ENCODE measurements at regions not wholly inside any gene's neighbourhood (a gene's known extent, or its start where the extent isn't known, plus 50 kb on each side); places are given as distances from the start of the nearest gene placed in this dataset.

DNA sequence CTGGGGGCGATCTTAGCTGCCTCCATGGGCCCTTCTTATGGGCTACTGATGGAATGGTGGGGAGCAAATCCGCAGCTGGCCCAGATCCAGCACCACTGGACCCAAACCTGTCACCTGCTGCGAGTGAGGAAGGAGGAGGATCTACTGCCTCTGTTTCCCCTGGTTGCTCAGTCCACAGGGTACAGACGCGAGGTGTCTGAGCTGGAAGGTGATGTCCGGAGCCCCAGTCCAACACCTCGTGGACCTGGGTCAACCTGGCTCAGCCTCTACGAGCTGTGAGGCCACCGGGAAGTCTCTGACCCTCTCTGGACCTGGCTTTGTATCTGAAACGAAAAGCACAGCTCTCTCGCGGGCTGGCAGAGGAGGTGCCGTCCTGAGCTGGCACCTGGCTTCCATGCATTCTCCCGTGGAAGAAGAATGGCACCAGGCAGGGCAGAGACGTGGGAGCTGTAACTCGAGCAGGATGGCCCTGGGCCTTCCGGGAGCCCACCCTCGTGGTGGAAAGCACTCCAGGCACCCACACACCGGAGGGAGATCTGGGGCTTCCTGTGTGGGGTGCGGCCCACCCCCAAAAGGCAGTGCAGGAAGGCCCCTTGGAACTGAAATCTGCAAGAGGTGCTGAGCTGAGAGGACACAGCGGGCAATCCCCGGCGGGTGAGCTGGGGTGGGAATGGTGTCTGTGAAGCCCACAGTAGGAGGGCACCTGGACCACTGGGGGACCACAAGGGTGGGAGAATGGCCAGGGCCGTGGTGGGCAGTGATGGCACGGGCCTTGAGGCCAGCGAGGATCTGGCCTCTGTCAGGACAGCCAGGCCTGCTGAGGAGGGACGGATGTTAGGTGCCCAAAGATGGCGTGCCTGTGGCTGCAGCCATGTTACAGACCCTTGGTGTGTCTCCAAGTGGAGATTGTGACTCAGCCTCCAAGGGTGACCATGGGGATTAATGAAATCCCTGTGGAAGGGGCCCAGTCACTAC, 133.4 kb downstream of the OLFM1 start:
- DNase-seq = no peak

DNA sequence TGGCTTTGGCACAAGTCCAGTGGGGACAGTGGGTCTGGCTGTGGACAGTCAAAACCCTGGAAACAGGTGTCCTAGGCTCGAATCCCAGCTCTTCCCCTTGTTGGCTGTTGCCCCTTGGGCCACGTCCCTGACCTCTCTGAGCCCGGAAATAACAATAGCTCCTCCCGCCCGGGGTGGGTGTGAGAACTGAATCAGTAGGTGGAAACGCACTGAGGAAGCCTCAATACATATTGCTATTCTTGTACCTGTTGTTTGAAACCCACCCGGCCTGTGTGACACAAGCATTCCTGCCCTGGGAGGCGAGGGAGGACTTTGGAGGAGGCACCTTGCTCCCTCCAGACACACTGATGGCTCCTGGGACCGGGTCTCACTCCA, 134.1 kb downstream of the OLFM1 start:
- DNase-seq = no peak

DNA sequence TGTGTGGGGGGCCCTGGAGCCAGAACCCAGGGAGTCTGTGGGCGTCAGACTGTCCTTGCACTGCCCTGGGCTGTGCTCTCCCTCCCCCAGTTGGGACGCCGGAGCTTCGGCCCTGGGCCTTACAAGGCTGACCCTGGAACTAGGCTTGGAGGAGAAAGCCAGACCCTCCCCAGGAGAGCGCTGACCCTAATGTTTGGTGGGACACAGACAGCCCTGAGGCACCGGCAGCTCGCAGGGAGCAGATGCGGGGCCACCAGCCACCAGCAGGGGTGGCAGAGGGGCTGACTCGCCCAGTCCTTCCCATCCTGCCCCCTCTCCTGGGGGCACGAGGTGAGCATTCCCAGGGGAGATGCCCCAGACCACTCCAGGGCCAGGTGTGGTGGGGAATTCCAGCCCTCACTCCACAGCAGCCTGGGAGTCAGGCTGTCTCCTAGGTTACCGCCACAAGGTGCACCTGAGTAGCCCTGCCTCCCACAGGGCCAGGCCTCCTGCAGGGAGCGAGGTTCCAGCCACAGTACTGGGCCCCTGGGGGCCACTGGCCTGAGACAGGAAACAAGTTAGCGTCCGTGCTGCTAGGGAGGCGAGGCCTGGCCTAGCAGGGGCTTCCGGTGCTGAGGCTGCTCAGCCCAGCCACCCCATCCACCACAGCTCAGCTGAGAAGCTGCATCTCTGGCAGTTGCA, 134.6 kb downstream of the OLFM1 start:
- no peak for DNase-seq

- no peak for DNase-seq
These were observed 135.7 kb downstream of the OLFM1 start for GRCh38 chr9:135222881-135223760.

GRCh38 chr9:135223831-135224230, 136.4 kb downstream of the OLFM1 start:
- DNase-seq = no peak

- DNase-seq = no peak
These were observed 136.9 kb downstream of the OLFM1 start for GRCh38 chr9:135224286-135224877.

GRCh38 chr9:135224921-135225541, 137.6 kb downstream of the OLFM1 start:
- DNase-seq = no peak

GRCh38 chr9:135225619-135226228, 138.3 kb downstream of the OLFM1 start:
- no peak for DNase-seq

GRCh38 chr9:135226369-135227050, 139.0 kb downstream of the OLFM1 start:
- no peak for DNase-seq

GRCh38 chr9:135227641-135228251, 140.3 kb downstream of the OLFM1 start:
- DNase-seq = no peak

GRCh38 chr9:135228345-135228982, 141.0 kb downstream of the OLFM1 start:
- DNase-seq = no peak

GRCh38 chr9:135228983-135229625, 141.6 kb downstream of the OLFM1 start:
- no peak for DNase-seq

DNA sequence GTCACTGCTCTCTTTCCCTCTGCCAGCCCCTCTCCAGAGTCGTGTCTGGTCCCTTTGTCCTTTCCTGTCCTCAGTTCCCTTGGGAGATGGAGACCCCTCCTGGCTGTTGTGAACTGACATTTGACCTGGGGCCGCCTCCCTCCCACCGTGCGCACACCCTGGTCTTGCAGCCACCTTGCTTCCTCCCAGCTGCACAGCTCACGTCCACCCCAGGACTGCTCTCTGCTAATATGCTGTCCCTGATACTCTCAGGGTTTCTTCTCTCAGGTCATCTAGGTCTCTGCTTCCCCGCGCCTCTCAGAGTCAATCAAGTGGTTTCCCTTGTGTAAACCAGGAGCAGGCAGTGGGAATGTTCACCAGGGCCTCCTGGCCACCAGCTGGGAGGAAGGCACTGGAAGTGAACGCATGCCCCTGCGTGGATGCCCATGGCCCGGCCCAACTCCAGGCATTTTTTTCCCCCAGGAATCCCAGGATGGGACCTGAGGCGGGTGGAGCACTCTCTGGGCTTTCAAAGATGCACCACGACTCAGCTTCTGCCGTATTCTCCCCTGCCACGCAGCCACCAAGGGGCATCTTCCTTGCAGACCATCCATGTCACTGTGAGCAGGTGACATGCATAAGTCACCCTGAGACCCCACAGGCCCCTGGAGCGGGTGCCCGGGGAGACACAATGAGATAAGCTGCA, 142.4 kb downstream of the OLFM1 start:
- no peak for DNase-seq

GRCh38 chr9:135230386-135230765, 142.9 kb downstream of the OLFM1 start:
- no peak for DNase-seq

GRCh38 chr9:135230817-135231520, 143.5 kb downstream of the OLFM1 start:
- DNase-seq = no peak

GRCh38 chr9:135239100-135239768, 151.8 kb downstream of the OLFM1 start:
- DNase-seq = no peak

DNA sequence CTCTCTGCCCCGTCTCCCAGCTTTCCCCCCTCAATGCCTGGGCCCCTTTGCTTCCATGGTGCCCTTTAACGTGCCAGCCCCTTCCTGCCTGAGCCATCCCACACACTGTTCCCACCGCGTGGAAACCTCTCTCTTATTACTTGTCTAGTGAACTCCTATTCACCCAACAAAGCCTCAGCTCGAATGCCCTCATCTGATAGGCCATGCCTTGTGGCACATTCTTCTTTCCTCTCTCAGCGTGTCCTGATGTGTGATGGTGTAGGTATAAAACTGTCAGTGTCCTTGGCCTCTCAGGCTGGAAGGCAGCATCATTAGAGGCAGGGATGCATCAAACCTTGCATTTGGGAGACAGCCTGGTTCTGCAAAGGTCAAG, 152.3 kb downstream of the OLFM1 start:
- DNase-seq = no peak

GRCh38 chr9:135240222-135240621, 152.8 kb downstream of the OLFM1 start:
- no peak for DNase-seq
